Stimulated activated CD8-positive, alpha-beta memory T cell treated with anti-CD3 and anti-CD28 coated beads, Interleukin-7, amount 100 ng/mL, for 24 hours (primary cell): ENCODE measurements at regions not wholly inside any gene's neighbourhood (a gene's known extent, or its start where the extent isn't known, plus 50 kb on each side); places are given as distances from the start of the nearest gene placed in this dataset.
"Not testable (repeated sequence)": the region's sequence is repeated elsewhere in the genome, so short reads cannot be mapped to it uniquely, and the experiment has no call there.

Experiments used
- DNase-seq: peaks from one replicate; pipeline ENCODE4 v3.0.0-alpha.2; 2020; ENCODE audit warnings: low read depth

DNA sequence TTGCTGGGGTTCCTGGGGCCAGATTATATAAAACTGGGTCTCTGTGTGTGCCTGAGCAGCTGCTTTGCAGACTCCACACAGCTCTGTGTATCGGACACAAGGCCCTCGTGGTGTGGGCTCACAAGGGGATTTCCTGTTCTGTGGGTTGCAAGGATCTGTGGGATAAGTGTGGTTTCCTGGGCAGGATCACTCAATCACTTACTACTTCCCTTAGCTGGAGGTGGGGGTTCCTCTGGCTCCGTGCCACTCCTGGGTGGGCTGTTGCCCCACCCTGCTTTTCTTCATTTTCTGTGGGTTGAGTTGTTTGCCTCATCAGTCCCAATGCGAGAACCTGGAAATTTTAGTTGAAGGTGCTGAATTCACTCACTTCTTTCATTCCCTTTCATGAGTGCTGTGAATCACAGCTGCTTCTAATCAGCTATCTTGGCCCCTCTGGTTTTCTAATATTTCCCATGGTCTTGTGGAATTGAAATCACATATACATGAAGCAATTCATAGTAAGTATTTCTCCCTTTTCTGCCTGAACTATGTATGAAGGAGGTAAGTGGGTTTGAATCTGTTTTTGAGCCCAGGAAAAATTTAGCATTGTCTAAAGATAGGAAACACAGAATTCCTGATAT, 196.3 kb downstream of the DCDC2C start:
- no peak for DNase-seq

DNA sequence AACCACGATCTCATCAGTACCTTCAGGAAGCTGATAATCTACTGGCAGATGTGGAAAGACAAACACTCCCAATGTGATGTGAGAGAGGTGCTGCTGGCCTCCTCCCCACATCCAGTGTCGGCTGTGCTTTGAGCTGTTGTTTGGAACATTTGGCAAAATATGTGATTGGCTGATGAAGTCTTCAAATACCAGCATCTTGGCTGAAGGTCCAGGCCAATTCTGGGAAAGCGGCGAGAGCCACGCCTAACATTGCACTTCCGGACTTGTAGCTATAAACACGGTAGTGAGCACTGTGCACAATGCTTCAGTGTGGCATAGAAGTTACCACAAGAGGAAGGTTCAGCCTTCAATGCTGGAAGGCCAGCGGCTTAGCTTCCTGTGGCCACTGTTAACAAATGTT, 198.8 kb downstream of the DCDC2C start:
- DNase-seq = no peak

GRCh38 chr2:3904061-3904460, 200.7 kb downstream of the DCDC2C start:
- no peak for DNase-seq

GRCh38 chr2:3908498-3908897, 205.1 kb downstream of the DCDC2C start:
- DNase-seq = not testable (repeated sequence)

DNA sequence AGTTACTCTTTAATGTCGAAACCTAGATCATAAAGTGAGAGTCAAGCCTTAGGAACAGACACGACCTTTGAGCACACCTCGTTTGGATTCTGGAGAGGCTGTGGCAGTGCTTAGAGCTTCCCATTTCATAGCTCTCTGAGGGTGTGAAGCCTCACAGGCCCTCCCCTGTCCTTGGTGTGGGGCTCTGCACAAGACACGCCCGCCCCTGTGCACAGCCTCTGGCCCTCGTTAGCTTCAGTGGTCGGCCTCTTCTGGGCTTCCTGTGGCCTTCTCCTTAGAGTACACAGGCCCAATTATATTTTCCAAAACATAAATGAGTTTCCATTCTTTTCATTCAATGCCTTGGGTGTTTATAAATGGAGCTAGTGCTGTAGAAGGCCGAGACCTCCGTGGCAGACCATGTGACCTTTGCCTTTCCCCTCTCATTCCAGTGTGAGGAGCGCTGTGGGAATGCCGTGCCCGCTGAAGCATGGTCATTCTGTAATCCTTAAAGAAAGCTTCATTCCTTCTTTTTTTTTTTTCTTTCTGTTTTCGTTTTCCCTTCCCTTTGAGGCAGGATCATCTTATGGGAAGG, 208.6 kb downstream of the DCDC2C start:
- DNase-seq = no peak

DNA sequence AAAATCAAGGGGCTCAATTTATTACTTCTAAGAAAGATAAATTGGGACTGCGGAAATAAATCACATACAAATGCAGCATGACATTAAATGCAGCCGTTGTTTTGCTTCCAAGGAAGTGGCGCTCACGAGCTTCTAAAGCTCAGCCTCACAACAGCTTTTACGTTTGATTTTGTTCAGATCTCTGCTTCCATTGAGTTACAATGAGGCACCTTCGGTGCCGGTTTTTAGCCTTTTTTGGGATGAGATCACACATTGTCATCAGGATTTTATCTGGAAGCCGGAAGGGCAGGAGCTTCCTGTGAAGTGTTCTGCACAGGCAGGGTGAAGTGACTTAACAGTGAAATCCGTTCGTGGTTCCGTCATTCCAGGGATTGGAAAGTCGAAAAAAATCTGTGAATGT, 209.8 kb downstream of the DCDC2C start:
- no peak for DNase-seq

GRCh38 chr2:3914241-3914640, 210.9 kb downstream of the DCDC2C start:
- no peak for DNase-seq

DNA sequence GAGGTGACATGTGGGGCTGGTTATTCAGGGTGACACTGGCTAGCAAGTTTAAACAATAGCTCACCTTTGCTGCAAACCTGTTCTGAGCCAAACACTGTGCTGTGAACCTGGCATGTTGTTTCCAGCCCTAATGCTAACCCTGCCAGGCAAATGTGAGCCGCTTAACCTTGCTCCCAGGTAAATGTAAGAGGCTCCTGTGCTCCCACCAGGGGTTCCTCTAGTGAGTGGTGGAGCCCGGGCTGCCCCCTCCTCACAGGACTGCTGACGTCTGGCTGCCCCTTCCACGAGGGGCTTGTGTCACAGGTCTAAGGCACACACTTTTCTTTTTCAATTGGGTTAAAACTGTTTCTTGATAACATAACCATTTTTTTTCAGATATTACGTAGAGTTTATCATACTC, 223.7 kb downstream of the DCDC2C start:
- no peak for DNase-seq

DNA sequence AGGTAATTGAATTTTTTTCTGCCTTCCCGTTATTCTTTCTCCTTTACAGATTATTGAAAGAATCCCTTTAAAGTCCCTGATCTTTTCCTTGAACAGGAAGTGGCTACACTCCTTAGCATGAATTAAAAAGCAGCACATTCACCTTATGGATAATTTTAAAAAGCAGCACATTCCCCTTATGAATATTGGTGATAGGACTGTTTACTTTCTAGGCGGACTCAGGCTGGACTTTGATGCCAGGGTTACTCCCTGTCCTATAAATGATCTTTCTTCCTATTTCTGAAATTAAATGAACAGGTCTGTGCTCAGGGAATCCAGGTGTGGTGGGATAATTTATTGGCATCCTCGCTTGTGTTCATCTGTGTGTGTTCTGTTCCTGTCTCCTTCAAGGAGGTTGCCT, 226.0 kb downstream of the DCDC2C start:
- DNase-seq = no peak

DNA sequence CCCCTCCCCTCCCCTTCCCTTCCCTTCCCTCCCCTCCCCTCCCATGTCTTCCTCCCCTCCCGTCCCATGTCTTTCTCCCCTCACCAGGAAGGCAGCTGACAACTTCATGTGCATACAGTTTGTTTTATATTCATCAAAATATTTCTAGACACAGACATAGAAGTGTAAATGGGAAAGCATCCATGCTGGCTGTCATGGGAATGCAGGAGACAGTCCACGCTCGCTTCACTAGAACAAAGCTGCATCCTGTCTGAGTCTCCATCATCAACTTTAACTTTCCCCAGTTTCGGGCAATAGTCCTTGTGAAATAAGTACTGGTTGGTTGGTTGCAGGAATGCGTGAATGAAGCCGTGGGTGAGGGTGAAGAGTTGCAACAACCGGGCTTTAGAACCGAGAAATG, 226.9 kb downstream of the DCDC2C start:
- no peak for DNase-seq

- DNase-seq = no peak
Observed at GRCh38 chr2:3940661-3941060, 237.3 kb downstream of the DCDC2C start.

DNA sequence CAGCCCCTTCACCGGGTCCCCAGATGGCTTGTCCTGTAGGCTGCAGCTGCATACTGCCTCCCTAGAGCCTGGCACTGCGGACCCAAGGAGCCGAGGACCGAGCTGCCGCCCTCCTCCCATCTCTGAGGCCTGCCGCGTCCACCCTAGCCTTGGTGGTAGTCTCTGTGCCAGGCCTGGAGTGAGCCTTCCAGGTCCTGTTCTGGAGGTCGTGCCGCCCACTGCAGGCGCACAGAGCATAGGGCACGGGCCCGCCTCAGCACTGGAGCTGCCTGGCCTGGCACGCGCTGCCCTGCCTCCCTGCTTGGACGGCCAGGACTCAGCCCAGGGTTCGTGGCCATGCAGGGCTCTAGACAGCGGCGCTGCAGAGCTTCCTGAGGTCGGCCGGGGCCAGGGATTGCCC, 239.5 kb downstream of the DCDC2C start:
- no peak for DNase-seq

GRCh38 chr2:3944071-3944470, 240.7 kb downstream of the DCDC2C start:
- no peak for DNase-seq

DNA sequence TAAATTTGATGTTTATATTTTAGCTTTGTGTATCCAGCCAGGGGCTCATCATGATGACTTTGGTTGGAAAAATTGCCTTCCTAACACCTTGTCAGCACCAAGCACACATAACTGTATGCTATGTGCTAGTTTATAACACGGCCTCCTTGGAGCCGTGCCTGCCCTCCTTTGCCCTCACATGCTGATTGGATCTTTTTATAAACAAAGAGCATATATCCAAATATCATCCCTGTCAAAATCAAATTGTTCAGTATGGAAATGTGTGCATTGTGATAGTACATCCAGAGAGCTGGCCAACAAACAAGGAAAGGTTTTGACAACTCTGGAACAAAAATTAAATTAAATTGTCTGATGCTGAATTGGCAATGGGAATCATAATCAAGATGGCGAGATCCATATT, 241.5 kb downstream of the DCDC2C start:
- no peak for DNase-seq

- DNase-seq = no peak
Observed at GRCh38 chr2:3948191-3948590, 244.8 kb downstream of the DCDC2C start.

GRCh38 chr2:3951131-3951954, 248.0 kb downstream of the DCDC2C start:
- DNase-seq = no peak

DNA sequence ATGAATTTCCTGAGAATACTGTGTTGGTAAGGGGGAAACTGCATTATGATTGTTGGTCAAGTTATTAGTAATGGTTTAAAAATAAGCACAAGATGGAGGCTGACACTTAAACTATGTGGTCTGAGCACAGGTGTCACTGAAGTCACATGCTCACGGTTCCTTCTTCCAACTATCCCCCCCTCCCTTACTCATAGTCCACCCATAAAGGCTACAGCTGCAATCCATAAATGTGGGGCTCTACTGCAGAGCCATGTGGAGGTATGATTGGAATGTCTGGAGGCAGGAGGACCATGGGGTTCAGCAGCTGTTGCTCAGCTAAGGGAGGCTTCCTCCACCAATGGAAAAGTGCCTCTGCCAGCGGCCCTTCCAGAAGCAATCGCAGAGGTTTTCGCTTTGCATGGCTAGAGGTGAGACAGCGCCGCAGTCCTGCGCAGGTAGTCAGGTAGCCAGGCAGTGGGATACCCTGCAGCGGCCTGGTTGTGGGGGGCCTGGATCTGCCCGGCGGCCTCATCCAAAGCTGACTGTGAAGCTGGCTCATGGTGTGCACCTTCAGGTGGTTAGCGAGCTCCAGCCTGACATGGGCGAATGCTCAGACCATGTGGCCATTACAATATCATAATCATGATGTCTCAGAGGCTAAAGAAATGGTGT, 249.6 kb downstream of the DCDC2C start:
- no peak for DNase-seq

DNA sequence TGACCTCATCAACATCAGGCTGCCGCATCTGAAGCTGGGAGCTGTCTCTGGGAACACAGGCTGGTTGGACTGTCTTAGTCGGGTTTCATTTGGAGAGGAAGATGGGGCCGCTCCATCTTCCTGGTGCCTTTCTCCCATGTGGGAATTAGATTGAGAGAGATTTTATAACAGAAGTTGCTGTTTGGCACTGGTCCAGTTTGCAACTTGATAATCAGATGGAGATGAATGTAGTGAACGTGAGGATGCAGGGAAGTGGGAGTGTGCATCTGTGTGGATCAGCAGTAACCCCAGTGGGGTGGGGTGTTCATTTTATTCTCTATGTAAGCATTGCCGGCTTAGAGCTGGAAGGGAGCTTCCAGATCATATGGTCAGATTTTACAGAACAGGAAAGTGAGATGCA, 250.9 kb downstream of the DCDC2C start:
- no peak for DNase-seq

GRCh38 chr2:3956406-3956805, 253.0 kb downstream of the DCDC2C start:
- no peak for DNase-seq

- DNase-seq = no peak
Observed at GRCh38 chr2:3956892-3957291, 253.5 kb downstream of the DCDC2C start.

GRCh38 chr2:3958465-3958864, 255.1 kb downstream of the DCDC2C start:
- no peak for DNase-seq

DNA sequence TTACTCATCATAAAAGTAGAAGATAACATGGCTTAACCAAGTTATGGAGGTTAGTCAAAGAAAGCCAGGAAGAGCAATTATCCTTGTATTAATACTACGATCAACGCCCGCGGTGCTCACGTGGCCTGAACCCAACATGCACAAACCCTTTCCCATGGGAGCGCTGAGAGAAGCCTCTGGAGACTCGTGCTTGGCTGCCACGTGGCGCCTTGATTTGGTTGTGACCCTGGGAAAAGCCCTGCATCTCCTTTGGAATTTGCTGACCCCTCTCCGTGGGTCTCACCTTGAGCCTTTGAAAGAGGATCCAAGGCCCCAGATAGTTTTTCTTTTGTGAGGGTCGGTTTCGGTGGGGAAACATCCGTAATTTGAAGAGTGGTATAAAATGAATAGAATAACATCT, 255.6 kb downstream of the DCDC2C start:
- DNase-seq = no peak

DNA sequence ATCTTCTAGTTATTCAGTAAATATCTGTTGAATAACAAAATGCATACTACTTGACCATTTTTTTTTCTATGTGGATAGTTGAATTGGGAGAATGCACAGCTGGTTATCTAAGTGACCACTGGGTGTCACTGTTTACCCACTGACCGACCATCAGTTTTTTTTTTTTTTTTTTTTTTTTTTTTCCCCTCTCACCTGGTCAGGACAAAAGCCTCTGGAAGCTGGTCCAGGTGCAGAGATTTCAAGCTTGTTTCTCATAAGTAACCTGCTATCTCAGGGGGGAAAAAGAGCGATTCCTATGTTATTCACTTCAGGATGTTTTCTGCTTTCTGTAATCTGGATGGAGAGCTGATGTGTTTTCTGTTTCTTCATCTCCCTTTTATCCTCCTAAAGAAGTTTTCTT, 256.0 kb downstream of the DCDC2C start:
- DNase-seq = no peak
